WTC11 (cell line): ENCODE measurements at regions not wholly inside any gene's neighbourhood (a gene's known extent, or its start where the extent isn't known, plus 50 kb on each side); places are given as distances from the start of the nearest gene placed in this dataset.

Experiments
- FOXJ3 ChIP-seq: sonication (generic); formaldehyde crosslinking; IDR thresholded peaks from 2 replicates; pipeline ENCODE4 v1.9.0; 2021; ENCODE audit warnings: missing genetic modification reagents, mild to moderate bottlenecking, borderline replicate concordance
- JUN ChIP-seq: sonication (generic); formaldehyde crosslinking; IDR thresholded peaks from 2 replicates; pipeline ENCODE4 v1.8.0; 2023; ENCODE audit warnings: mild to moderate bottlenecking, missing genetic modification reagents
- MXD4 ChIP-seq: fragments of 250-450 bp; sonication (Bioruptor Pico); IDR thresholded peaks from 2 replicates; pipeline ENCODE4 v1.8.0; 2021; ENCODE audit warnings: mild to moderate bottlenecking, moderate library complexity, borderline replicate concordance
- RELA ChIP-seq: sonication (generic); formaldehyde crosslinking; IDR thresholded peaks from 2 replicates; pipeline ENCODE4 v1.8.1; 2022; ENCODE audit warnings: missing genetic modification reagents, mild to moderate bottlenecking, borderline replicate concordance
- TCF7 ChIP-seq: sonication (generic); formaldehyde crosslinking; IDR thresholded peaks from 2 replicates; pipeline ENCODE4 v1.8.0; 2022; ENCODE audit warnings: mild to moderate bottlenecking, low read depth, missing genetic modification reagents, moderate library complexity
- ZNF416 ChIP-seq: fragments of 250-450 bp; sonication (Bioruptor Pico); IDR thresholded peaks from 2 replicates; pipeline ENCODE4 v1.9.0; 2021; ENCODE audit warnings: mild to moderate bottlenecking, inconsistent platforms
- TF ChIP-seq, protein P1 (sequence below): fragments of 200-600 bp; IDR thresholded peaks from 2 replicates; pipeline ENCODE4 v1.8.0; 2022; ENCODE audit warnings: antibody characterized with exemption
- TF ChIP-seq, protein P2 (sequence below): sonication (generic); formaldehyde crosslinking; IDR thresholded peaks from 2 replicates; pipeline ENCODE4 v1.8.1; 2023; ENCODE audit warnings: mild to moderate bottlenecking, missing genetic modification reagents

DNA sequence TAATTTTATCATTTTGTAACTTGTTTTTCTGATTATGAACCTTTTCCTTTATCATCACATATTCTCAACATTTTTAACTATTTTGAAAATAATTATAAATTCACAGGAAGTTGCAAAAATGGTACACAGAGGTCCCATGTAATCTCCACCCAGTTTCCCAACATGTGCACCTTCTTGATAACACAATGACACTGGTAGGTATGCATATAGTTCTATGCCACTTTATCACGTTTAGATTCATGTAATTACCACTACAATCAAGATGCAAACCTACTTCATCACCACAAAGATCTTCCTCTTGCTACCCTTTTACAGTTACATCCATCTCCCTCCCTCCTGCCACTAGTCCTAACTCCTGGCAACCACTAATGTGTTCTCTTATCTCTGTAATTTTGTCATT is 413.9 kb downstream of the SHQ1 start:
- TF ChIP-seq, protein P1, sequence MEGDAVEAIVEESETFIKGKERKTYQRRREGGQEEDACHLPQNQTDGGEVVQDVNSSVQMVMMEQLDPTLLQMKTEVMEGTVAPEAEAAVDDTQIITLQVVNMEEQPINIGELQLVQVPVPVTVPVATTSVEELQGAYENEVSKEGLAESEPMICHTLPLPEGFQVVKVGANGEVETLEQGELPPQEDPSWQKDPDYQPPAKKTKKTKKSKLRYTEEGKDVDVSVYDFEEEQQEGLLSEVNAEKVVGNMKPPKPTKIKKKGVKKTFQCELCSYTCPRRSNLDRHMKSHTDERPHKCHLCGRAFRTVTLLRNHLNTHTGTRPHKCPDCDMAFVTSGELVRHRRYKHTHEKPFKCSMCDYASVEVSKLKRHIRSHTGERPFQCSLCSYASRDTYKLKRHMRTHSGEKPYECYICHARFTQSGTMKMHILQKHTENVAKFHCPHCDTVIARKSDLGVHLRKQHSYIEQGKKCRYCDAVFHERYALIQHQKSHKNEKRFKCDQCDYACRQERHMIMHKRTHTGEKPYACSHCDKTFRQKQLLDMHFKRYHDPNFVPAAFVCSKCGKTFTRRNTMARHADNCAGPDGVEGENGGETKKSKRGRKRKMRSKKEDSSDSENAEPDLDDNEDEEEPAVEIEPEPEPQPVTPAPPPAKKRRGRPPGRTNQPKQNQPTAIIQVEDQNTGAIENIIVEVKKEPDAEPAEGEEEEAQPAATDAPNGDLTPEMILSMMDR, result no peak
- no peak for TF ChIP-seq JUN (CRISPR knock-in tag)
- TF ChIP-seq ZNF416 (CRISPR knock-in tag), result no peak
- no peak for TF ChIP-seq MXD4 (CRISPR knock-in tag)
- no peak for TF ChIP-seq TCF7 (CRISPR knock-in tag)
- TF ChIP-seq, protein P2, sequence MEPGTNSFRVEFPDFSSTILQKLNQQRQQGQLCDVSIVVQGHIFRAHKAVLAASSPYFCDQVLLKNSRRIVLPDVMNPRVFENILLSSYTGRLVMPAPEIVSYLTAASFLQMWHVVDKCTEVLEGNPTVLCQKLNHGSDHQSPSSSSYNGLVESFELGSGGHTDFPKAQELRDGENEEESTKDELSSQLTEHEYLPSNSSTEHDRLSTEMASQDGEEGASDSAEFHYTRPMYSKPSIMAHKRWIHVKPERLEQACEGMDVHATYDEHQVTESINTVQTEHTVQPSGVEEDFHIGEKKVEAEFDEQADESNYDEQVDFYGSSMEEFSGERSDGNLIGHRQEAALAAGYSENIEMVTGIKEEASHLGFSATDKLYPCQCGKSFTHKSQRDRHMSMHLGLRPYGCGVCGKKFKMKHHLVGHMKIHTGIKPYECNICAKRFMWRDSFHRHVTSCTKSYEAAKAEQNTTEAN (CRISPR knock-in tag), result no peak
- TF ChIP-seq FOXJ3 (CRISPR knock-in tag), result no peak
- no peak for TF ChIP-seq RELA (CRISPR knock-in tag)
